ENCODE measurements at regions not wholly inside any gene's neighbourhood (a gene's known extent, or its start where the extent isn't known, plus 50 kb on each side); places are given as distances from the start of the nearest gene placed in this dataset.

DNA sequence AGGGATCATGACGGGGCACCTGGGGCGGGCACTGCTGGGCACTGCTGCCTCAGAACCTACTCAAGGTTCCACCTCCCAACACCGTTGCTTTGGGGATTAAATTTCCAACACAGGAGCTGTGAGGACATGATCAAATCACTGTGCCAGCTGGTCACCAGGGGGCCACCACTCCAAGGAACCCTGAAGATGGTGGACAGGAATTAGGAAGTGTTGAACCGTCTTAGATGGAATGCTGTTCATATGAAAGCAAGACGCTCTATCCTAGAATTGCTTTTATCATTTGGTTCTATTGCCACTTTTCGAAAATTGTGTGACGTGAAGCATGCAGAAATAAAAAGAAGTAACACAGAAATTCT lies 140.3 kb downstream of the DLL1 start:
- no peak overlapping the region for H3K9ac ChIP-seq (ENCODE audit: low read length)
- peaks cover 5% of the 10 kb centered on the region for H3K79me1 ChIP-seq (ENCODE audit: low read length)
- DNase-seq: no peak
- no CpG with 5 or more reads among the region's 7 CpGs for WGBS (ENCODE audit: extremely low coverage, insufficient coverage, insufficient read length)
- H3K4me2 ChIP-seq (ENCODE audit: low read length): no peak overlapping the region
- H3K4me3 ChIP-seq (ENCODE audit: low read depth, low read length): no peak overlapping the region
- no peaks in the 10 kb centered on the region for H3K27me3 ChIP-seq (ENCODE audit: insufficient read depth, low read length)
- no peak overlapping the region for H2BK5ac ChIP-seq (ENCODE audit: low read depth, low read length, poor library complexity)
- H3K23ac ChIP-seq (ENCODE audit: low read length): no peak overlapping the region
- H4K91ac ChIP-seq (ENCODE audit: low read depth, low read length): no peak overlapping the region
- H2AK5ac ChIP-seq (ENCODE audit: low read length): no peak overlapping the region
- no peak overlapping the region for H2BK12ac ChIP-seq (ENCODE audit: low read length)
- H2BK120ac ChIP-seq (ENCODE audit: insufficient read depth, low read length, poor library complexity): no peak overlapping the region
- no peak overlapping the region for H3K4ac ChIP-seq (ENCODE audit: low read depth, low read length)
- H3K27ac ChIP-seq (ENCODE audit: low read depth, low read length): no peak overlapping the region
- no peaks in the 10 kb centered on the region for H3K36me3 ChIP-seq (ENCODE audit: control insufficient read depth in 1 of 2, insufficient read depth in 2 of 2, low read length in 2 of 2)
- H2AFZ ChIP-seq (ENCODE audit: insufficient read depth, low read length, poor library complexity): no peak overlapping the region
- no peak overlapping the region for H4K8ac ChIP-seq (ENCODE audit: low read depth, low read length)
- H3K4me1 ChIP-seq (ENCODE audit: control insufficient read depth in 1 of 2, insufficient read depth in 2 of 2, low read length in 2 of 2): peaks cover 18 to 20% of the 10 kb centered on the region in 2 experiments
- H3K14ac ChIP-seq (ENCODE audit: low read length): no peak overlapping the region
- peaks cover 4% of the 10 kb centered on the region for H3K9me3 ChIP-seq (ENCODE audit: insufficient read depth, low read depth, low read length)
- H3K18ac ChIP-seq (ENCODE audit: low read length): no peak overlapping the region
- no peak overlapping the region for H4K12ac ChIP-seq (ENCODE audit: low read depth, low read length)
- no peaks in the 10 kb centered on the region for H3K79me2 ChIP-seq (ENCODE audit: control insufficient read depth, insufficient read depth, low read length, poor library complexity)

DNA sequence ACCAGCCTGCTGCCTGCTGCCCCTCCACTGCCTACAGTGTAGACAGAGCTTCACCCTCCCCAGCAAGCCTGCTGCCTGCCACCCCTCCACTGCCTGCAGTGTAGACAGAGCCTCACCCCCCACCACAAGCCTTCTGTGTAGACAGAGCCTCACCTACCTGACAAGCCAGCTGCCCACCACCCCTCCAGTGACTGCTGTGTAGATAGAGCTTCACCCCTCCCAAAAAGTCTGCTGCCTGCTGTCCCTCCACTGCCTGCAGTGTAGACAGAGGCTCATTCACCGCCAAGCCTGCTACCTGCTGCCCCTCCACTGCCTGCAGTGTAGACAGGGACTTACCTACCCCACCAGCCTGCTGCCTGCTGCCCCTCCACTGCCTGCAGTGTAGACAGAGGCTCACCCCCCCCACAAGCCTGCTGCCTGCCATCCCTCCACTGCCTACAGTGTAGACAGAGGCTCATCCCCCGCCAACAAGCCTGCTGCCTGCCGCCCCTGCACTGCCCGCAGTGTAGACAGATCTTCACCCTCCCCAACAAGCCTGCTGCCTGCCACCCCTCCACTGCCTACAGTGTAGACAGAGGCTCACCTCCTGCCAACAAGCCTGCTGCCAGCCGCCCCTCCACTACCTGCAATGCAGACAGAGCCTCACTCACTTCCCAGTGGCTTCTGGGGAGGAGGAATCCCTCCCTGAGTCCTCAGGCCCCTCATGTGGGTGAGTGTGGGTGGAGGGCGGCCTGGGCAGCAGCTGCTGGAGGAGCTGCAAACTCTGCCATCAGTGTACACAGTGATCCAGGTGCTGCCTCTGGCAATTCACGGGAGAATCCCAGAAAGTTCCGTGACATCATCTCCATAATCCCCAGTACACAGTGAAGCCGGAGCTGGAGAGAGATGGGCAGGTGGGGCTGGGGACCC lies 140.9 kb downstream of the DLL1 start:
- Histone ChIP-seq H3K9me3 (ENCODE audit: insufficient read depth, low read depth, low read length) (peaks cover 4% of the 10 kb centered on the region), H3K9ac (ENCODE audit: low read length) (no peak overlapping the region), H3K4me3 (ENCODE audit: low read depth, low read length) (no peak overlapping the region), H3K4ac (ENCODE audit: low read depth, low read length) (no peak overlapping the region), H3K36me3 (ENCODE audit: control insufficient read depth in 1 of 2, insufficient read depth in 2 of 2, low read length in 2 of 2) (no peaks in the 10 kb centered on the region), H3K79me1 (ENCODE audit: low read length) (peaks cover 5% of the 10 kb centered on the region), H3K18ac (ENCODE audit: low read length) (no peak overlapping the region), H3K4me2 (ENCODE audit: low read length) (no peak overlapping the region), H3K23ac (ENCODE audit: low read length) (no peak overlapping the region), H3K79me2 (ENCODE audit: control insufficient read depth, insufficient read depth, low read length, poor library complexity) (no peaks in the 10 kb centered on the region), H2BK120ac (ENCODE audit: insufficient read depth, low read length, poor library complexity) (no peak overlapping the region), H2AK5ac (ENCODE audit: low read length) (no peak overlapping the region), H3K4me1 (ENCODE audit: control insufficient read depth in 1 of 2, insufficient read depth in 2 of 2, low read length in 2 of 2) (peaks cover 18 to 20% of the 10 kb centered on the region in 2 experiments), H2BK12ac (ENCODE audit: low read length) (no peak overlapping the region), H4K12ac (ENCODE audit: low read depth, low read length) (no peak overlapping the region), H2BK5ac (ENCODE audit: low read depth, low read length, poor library complexity) (no peak overlapping the region), H3K27me3 (ENCODE audit: insufficient read depth, low read length) (no peaks in the 10 kb centered on the region), H4K8ac (ENCODE audit: low read depth, low read length) (no peak overlapping the region), H2AFZ (ENCODE audit: insufficient read depth, low read length, poor library complexity) (no peak overlapping the region), H3K14ac (ENCODE audit: low read length) (no peak overlapping the region), H4K91ac (ENCODE audit: low read depth, low read length) (no peak overlapping the region), H3K27ac (ENCODE audit: low read depth, low read length) (no peak overlapping the region)
- no CpG with 5 or more reads among the region's 9 CpGs for WGBS (ENCODE audit: extremely low coverage, insufficient coverage, insufficient read length)
- no peak for DNase-seq

DNA sequence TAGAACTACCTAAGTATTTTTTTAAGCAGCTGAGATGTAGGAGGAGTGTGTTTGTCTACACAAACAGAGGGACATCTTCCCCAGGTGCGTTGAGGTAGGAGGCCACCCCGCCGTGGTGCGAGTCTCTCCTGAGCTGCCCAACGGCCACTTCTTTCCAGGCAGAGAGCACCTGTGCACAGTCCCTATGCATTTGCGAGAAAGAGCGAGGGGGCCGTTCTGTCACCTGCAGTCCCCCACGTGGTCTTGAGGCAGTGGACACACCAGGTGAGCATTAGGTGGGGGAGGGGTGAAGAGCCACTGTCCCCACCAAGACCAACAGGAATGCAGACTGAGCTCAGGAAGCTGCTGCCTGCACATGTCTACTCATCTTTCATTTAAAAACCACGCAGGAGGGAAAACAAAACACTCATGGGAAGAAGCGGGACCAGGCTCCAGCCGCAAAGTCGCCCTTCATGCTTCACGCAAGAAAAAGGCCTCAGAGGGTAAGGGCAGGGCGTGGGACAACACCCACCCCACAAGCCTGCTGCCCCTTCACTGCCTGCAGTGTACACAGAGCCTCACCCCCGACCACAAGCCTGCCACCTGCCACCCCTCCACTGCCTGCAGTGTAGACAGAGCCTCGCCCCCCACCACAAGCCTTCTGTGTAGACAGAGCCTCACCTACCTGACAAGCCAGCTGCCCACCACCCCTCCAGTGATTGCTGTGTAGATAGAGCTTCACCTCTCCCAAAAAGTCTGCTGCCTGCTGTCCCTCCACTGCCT lies 142.0 kb downstream of the DLL1 start:
- no peak overlapping the region for H2BK12ac ChIP-seq (ENCODE audit: low read length)
- no peak overlapping the region for H3K4ac ChIP-seq (ENCODE audit: low read depth, low read length)
- no peak overlapping the region for H3K4me3 ChIP-seq (ENCODE audit: low read depth, low read length)
- no peak overlapping the region for H4K8ac ChIP-seq (ENCODE audit: low read depth, low read length)
- no peak overlapping the region for H2AFZ ChIP-seq (ENCODE audit: insufficient read depth, low read length, poor library complexity)
- H3K9me3 ChIP-seq (ENCODE audit: insufficient read depth, low read depth, low read length): peaks cover 4% of the 10 kb centered on the region
- no peak overlapping the region for H2BK120ac ChIP-seq (ENCODE audit: insufficient read depth, low read length, poor library complexity)
- DNase-seq: no peak
- no peak overlapping the region for H4K12ac ChIP-seq (ENCODE audit: low read depth, low read length)
- no peaks in the 10 kb centered on the region for H3K36me3 ChIP-seq (ENCODE audit: control insufficient read depth in 1 of 2, insufficient read depth in 2 of 2, low read length in 2 of 2)
- peaks cover 18 to 20% of the 10 kb centered on the region in 2 experiments for H3K4me1 ChIP-seq (ENCODE audit: control insufficient read depth in 1 of 2, insufficient read depth in 2 of 2, low read length in 2 of 2)
- H4K91ac ChIP-seq (ENCODE audit: low read depth, low read length): no peak overlapping the region
- H3K23ac ChIP-seq (ENCODE audit: low read length): no peak overlapping the region
- H2BK5ac ChIP-seq (ENCODE audit: low read depth, low read length, poor library complexity): no peak overlapping the region
- H3K18ac ChIP-seq (ENCODE audit: low read length): no peak overlapping the region
- no peaks in the 10 kb centered on the region for H3K79me2 ChIP-seq (ENCODE audit: control insufficient read depth, insufficient read depth, low read length, poor library complexity)
- peaks cover 5% of the 10 kb centered on the region for H3K79me1 ChIP-seq (ENCODE audit: low read length)
- H2AK5ac ChIP-seq (ENCODE audit: low read length): no peak overlapping the region
- no peak overlapping the region for H3K27ac ChIP-seq (ENCODE audit: low read depth, low read length)
- no peaks in the 10 kb centered on the region for H3K27me3 ChIP-seq (ENCODE audit: insufficient read depth, low read length)
- H3K9ac ChIP-seq (ENCODE audit: low read length): no peak overlapping the region
- no peak overlapping the region for H3K4me2 ChIP-seq (ENCODE audit: low read length)
- no CpG with 5 or more reads among the region's 17 CpGs for WGBS (ENCODE audit: extremely low coverage, insufficient coverage, insufficient read length)
- H3K14ac ChIP-seq (ENCODE audit: low read length): no peak overlapping the region

DNA sequence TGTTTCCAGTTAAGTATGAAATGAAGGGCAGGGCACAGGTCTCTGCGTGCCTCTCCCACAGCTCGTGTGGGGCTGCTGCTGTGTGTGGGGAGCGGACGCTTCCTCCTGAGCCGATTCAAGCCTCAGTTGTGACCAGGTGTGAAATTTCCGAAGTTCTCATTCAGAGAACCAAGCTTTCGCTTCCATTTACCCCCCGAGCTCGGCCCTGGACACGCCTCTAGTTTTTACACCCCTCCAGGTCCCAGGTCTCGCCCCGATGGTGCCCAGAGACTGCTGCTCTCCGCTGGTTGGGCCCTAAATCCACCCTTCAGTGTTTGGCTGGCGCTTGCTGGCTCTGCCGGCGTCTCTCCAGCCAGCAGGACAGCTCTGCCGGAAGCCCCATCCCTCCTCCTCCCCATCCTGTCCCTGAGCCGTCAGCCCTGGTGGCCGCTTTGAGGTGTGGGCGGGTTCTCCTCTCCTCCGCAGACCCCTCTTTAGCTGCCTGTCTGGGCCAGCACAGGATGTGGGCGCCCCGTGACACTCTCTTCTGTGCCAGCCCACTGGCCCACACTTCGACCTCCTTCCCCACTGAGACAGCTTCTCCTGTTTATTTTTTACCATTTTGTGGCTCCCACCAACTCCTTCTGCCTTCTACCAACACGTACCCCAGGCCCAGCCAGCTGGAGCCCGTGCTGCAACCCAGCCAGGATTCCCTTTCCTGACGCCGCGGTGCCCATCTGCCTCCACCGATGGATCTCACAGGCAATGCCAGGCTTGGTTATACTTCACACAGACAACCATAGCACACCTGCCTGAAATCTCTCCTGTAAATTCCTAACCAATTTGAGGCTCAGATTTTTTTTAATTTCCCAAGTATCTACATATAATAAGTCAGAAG lies 142.8 kb downstream of the DLL1 start:
- H3K9ac ChIP-seq (ENCODE audit: low read length): no peak overlapping the region
- H2BK120ac ChIP-seq (ENCODE audit: insufficient read depth, low read length, poor library complexity): no peak overlapping the region
- H3K14ac ChIP-seq (ENCODE audit: low read length): no peak overlapping the region
- H3K79me2 ChIP-seq (ENCODE audit: control insufficient read depth, insufficient read depth, low read length, poor library complexity): no peaks in the 10 kb centered on the region
- no peak for DNase-seq
- no peak overlapping the region for H3K18ac ChIP-seq (ENCODE audit: low read length)
- no peak overlapping the region for H3K4ac ChIP-seq (ENCODE audit: low read depth, low read length)
- H2AFZ ChIP-seq (ENCODE audit: insufficient read depth, low read length, poor library complexity): no peak overlapping the region
- no peak overlapping the region for H3K27ac ChIP-seq (ENCODE audit: low read depth, low read length)
- peaks cover 4% of the 10 kb centered on the region for H3K9me3 ChIP-seq (ENCODE audit: insufficient read depth, low read depth, low read length)
- no peak overlapping the region for H2BK5ac ChIP-seq (ENCODE audit: low read depth, low read length, poor library complexity)
- no CpG with 5 or more reads among the region's 30 CpGs for WGBS (ENCODE audit: extremely low coverage, insufficient coverage, insufficient read length)
- H2AK5ac ChIP-seq (ENCODE audit: low read length): no peak overlapping the region
- H3K27me3 ChIP-seq (ENCODE audit: insufficient read depth, low read length): no peaks in the 10 kb centered on the region
- H3K4me2 ChIP-seq (ENCODE audit: low read length): no peak overlapping the region
- H4K91ac ChIP-seq (ENCODE audit: low read depth, low read length): no peak overlapping the region
- H3K4me1 ChIP-seq (ENCODE audit: control insufficient read depth in 1 of 2, insufficient read depth in 2 of 2, low read length in 2 of 2): peaks cover 16 to 19% of the 10 kb centered on the region in 2 experiments
- no peak overlapping the region for H4K8ac ChIP-seq (ENCODE audit: low read depth, low read length)
- peaks cover 5% of the 10 kb centered on the region for H3K79me1 ChIP-seq (ENCODE audit: low read length)
- H4K12ac ChIP-seq (ENCODE audit: low read depth, low read length): no peak overlapping the region
- no peak overlapping the region for H3K23ac ChIP-seq (ENCODE audit: low read length)
- H2BK12ac ChIP-seq (ENCODE audit: low read length): no peak overlapping the region
- H3K4me3 ChIP-seq (ENCODE audit: low read depth, low read length): no peak overlapping the region
- H3K36me3 ChIP-seq (ENCODE audit: control insufficient read depth in 1 of 2, insufficient read depth in 2 of 2, low read length in 2 of 2): no peaks in the 10 kb centered on the region

Data from trophoblast cell (in vitro differentiated cells and primary cell).